Stimulated activated memory B cell treated with anti-CD40 and anti-IgM and Interleukin-4, amounts not matched to agents 10 μg/mL and 1 μg/mL and 100 μg/mL, for 72 hours (primary cell): ENCODE measurements at regions not wholly inside any gene's neighbourhood (a gene's known extent, or its start where the extent isn't known, plus 50 kb on each side); places are given as distances from the start of the nearest gene placed in this dataset.
"Not testable (repeated sequence)": the region's sequence is repeated elsewhere in the genome, so short reads cannot be mapped to it uniquely, and the experiment has no call there.

Source experiments
- ATAC-seq: fragments of 150-1000 bp; cut with Tn5 transposase; 2 replicates; pipeline ENCODE4 v1.10.0; 2021
- H3K27ac Mint-ChIP-seq: one replicate; pipeline ENCODE4 v1.8.0; 2022; ENCODE audit warnings: mild to moderate bottlenecking, mixed read lengths
- H3K27me3 Mint-ChIP-seq: one replicate; pipeline ENCODE4 v1.8.0; 2022; ENCODE audit warnings: mixed read lengths
- H3K36me3 Mint-ChIP-seq: one replicate; pipeline ENCODE4 v1.8.0; 2022; ENCODE audit warnings: mixed read lengths
- H3K4me1 Mint-ChIP-seq: one replicate; pipeline ENCODE4 v1.8.0; 2022; ENCODE audit warnings: mixed read lengths
- H3K4me3 Mint-ChIP-seq: one replicate; pipeline ENCODE4 v1.8.0; 2022; ENCODE audit warnings: mild to moderate bottlenecking, moderate library complexity, mixed read lengths
- H3K9me3 Mint-ChIP-seq: one replicate; pipeline ENCODE4 v1.8.0; 2022; ENCODE audit warnings: mixed read lengths

- Mint-ChIP-seq H3K36me3 (no peaks in the 10 kb centered on the region), H3K27me3 (no peaks in the 10 kb centered on the region), H3K4me3 (no peak overlapping the region), H3K9me3 (no peaks in the 10 kb centered on the region), H3K4me1 (no peaks in the 10 kb centered on the region), H3K27ac (no peak overlapping the region)
- ATAC-seq = no peak
Measured at GRCh38 chr2:192412394-192412793, 217.7 kb upstream of the TMEFF2 start.

GRCh38 chr2:192411755-192412154 lies 217.0 kb upstream of the TMEFF2 start:
- Mint-ChIP-seq H3K9me3 (no peaks in the 10 kb centered on the region), H3K4me1 (no peaks in the 10 kb centered on the region), H3K27me3 (no peaks in the 10 kb centered on the region), H3K27ac (no peak overlapping the region), H3K36me3 (no peaks in the 10 kb centered on the region), H3K4me3 (no peak overlapping the region)
- no peak for ATAC-seq

- Mint-ChIP-seq H3K36me3 (no peaks in the 10 kb centered on the region), H3K4me1 (no peaks in the 10 kb centered on the region), H3K27me3 (no peaks in the 10 kb centered on the region), H3K4me3 (no peak overlapping the region), H3K27ac (no peak overlapping the region), H3K9me3 (no peaks in the 10 kb centered on the region)
- no peak for ATAC-seq
Measured at GRCh38 chr2:192410319-192410718, 215.6 kb upstream of the TMEFF2 start.

GRCh38 chr2:192407692-192408091 lies 213.0 kb upstream of the TMEFF2 start:
- ATAC-seq = no peak
- no peaks in the 10 kb centered on the region for H3K9me3 Mint-ChIP-seq
- no peaks in the 10 kb centered on the region for H3K36me3 Mint-ChIP-seq
- no peak overlapping the region for H3K4me3 Mint-ChIP-seq
- H3K27ac Mint-ChIP-seq = no peak overlapping the region
- H3K27me3 Mint-ChIP-seq = no peaks in the 10 kb centered on the region
- H3K4me1 Mint-ChIP-seq = no peaks in the 10 kb centered on the region

- peaks cover 3% of the 10 kb centered on the region for H3K9me3 Mint-ChIP-seq
- H3K27ac Mint-ChIP-seq = no peak overlapping the region
- H3K4me1 Mint-ChIP-seq = no peaks in the 10 kb centered on the region
- no peak overlapping the region for H3K4me3 Mint-ChIP-seq
- ATAC-seq = no peak
- no peaks in the 10 kb centered on the region for H3K27me3 Mint-ChIP-seq
- no peaks in the 10 kb centered on the region for H3K36me3 Mint-ChIP-seq
Measured at GRCh38 chr2:192398236-192398635, 203.5 kb upstream of the TMEFF2 start.

- Mint-ChIP-seq H3K27ac (no peak overlapping the region), H3K36me3 (no peaks in the 10 kb centered on the region), H3K4me3 (no peak overlapping the region), H3K27me3 (no peaks in the 10 kb centered on the region), H3K4me1 (no peaks in the 10 kb centered on the region), H3K9me3 (peaks cover 3% of the 10 kb centered on the region)
- no peak for ATAC-seq
Measured at GRCh38 chr2:192394605-192395004, 199.9 kb upstream of the TMEFF2 start.

GRCh38 chr2:192391041-192391440 lies 196.3 kb upstream of the TMEFF2 start:
- Mint-ChIP-seq H3K9me3 (peaks cover under 1% of the 10 kb centered on the region), H3K4me1 (no peaks in the 10 kb centered on the region), H3K36me3 (no peaks in the 10 kb centered on the region), H3K4me3 (no peak overlapping the region), H3K27me3 (no peaks in the 10 kb centered on the region), H3K27ac (no peak overlapping the region)
- ATAC-seq = no peak

- Mint-ChIP-seq H3K36me3 (no peaks in the 10 kb centered on the region), H3K4me1 (no peaks in the 10 kb centered on the region), H3K27me3 (no peaks in the 10 kb centered on the region), H3K4me3 (no peak overlapping the region), H3K9me3 (no peaks in the 10 kb centered on the region), H3K27ac (no peak overlapping the region)
- no peak for ATAC-seq
Measured at GRCh38 chr2:192390401-192390800, 195.7 kb upstream of the TMEFF2 start.

GRCh38 chr2:192384191-192384590 lies 189.5 kb upstream of the TMEFF2 start:
- H3K27me3 Mint-ChIP-seq, ATAC-seq, H3K27ac Mint-ChIP-seq, H3K36me3 Mint-ChIP-seq, H3K4me3 Mint-ChIP-seq, H3K4me1 Mint-ChIP-seq, H3K9me3 Mint-ChIP-seq: not testable (repeated sequence)

- no peak for ATAC-seq
- Mint-ChIP-seq H3K9me3 (peaks cover 4% of the 10 kb centered on the region), H3K27me3 (no peaks in the 10 kb centered on the region), H3K4me1 (no peaks in the 10 kb centered on the region), H3K36me3 (no peaks in the 10 kb centered on the region), H3K27ac (no peak overlapping the region), H3K4me3 (no peak overlapping the region)
Measured at GRCh38 chr2:192381082-192381481, 186.3 kb upstream of the TMEFF2 start.

GRCh38 chr2:192379736-192380135 lies 185.0 kb upstream of the TMEFF2 start:
- Mint-ChIP-seq H3K27me3 (no peaks in the 10 kb centered on the region), H3K36me3 (no peaks in the 10 kb centered on the region), H3K9me3 (peaks cover 4% of the 10 kb centered on the region), H3K27ac (no peak overlapping the region), H3K4me1 (no peaks in the 10 kb centered on the region), H3K4me3 (no peak overlapping the region)
- ATAC-seq = no peak

- H3K4me1 Mint-ChIP-seq = no peaks in the 10 kb centered on the region
- no peak overlapping the region for H3K4me3 Mint-ChIP-seq
- no peaks in the 10 kb centered on the region for H3K27me3 Mint-ChIP-seq
- H3K27ac Mint-ChIP-seq = no peak overlapping the region
- no peaks in the 10 kb centered on the region for H3K9me3 Mint-ChIP-seq
- no peaks in the 10 kb centered on the region for H3K36me3 Mint-ChIP-seq
- ATAC-seq = no peak
Measured at GRCh38 chr2:192377173-192377572, 182.4 kb upstream of the TMEFF2 start.

GRCh38 chr2:192373754-192374153 lies 179.0 kb upstream of the TMEFF2 start:
- Mint-ChIP-seq H3K27ac (no peak overlapping the region), H3K9me3 (no peaks in the 10 kb centered on the region), H3K27me3 (no peaks in the 10 kb centered on the region), H3K4me3 (no peak overlapping the region), H3K4me1 (no peaks in the 10 kb centered on the region), H3K36me3 (no peaks in the 10 kb centered on the region)
- ATAC-seq = no peak

- no peaks in the 10 kb centered on the region for H3K4me1 Mint-ChIP-seq
- no peaks in the 10 kb centered on the region for H3K36me3 Mint-ChIP-seq
- H3K9me3 Mint-ChIP-seq = no peaks in the 10 kb centered on the region
- ATAC-seq = no peak
- H3K27ac Mint-ChIP-seq = no peak overlapping the region
- no peaks in the 10 kb centered on the region for H3K27me3 Mint-ChIP-seq
- H3K4me3 Mint-ChIP-seq = no peak overlapping the region
Measured at GRCh38 chr2:192373221-192373620, 178.5 kb upstream of the TMEFF2 start.

GRCh38 chr2:192369969-192370368 lies 175.2 kb upstream of the TMEFF2 start:
- Mint-ChIP-seq H3K9me3 (no peaks in the 10 kb centered on the region), H3K4me1 (no peaks in the 10 kb centered on the region), H3K27me3 (no peaks in the 10 kb centered on the region), H3K4me3 (no peak overlapping the region), H3K27ac (no peak overlapping the region), H3K36me3 (no peaks in the 10 kb centered on the region)
- ATAC-seq = no peak

- peaks cover 4% of the 10 kb centered on the region for H3K9me3 Mint-ChIP-seq
- H3K27me3 Mint-ChIP-seq = peaks cover 8% of the 10 kb centered on the region
- no peak overlapping the region for H3K4me3 Mint-ChIP-seq
- no peak for ATAC-seq
- no peaks in the 10 kb centered on the region for H3K4me1 Mint-ChIP-seq
- H3K36me3 Mint-ChIP-seq = no peaks in the 10 kb centered on the region
- no peak overlapping the region for H3K27ac Mint-ChIP-seq
Measured at GRCh38 chr2:192357217-192357616, 162.5 kb upstream of the TMEFF2 start.

GRCh38 chr2:192354512-192355244 lies 159.9 kb upstream of the TMEFF2 start:
- H3K27ac Mint-ChIP-seq = no peak overlapping the region
- H3K36me3 Mint-ChIP-seq = no peaks in the 10 kb centered on the region
- no peak for ATAC-seq
- no peaks in the 10 kb centered on the region for H3K9me3 Mint-ChIP-seq
- no peaks in the 10 kb centered on the region for H3K4me1 Mint-ChIP-seq
- peaks cover 8% of the 10 kb centered on the region for H3K27me3 Mint-ChIP-seq
- H3K4me3 Mint-ChIP-seq = no peak overlapping the region
